ENCODE measurements at regions not wholly inside any gene's neighbourhood (a gene's known extent, or its start where the extent isn't known, plus 50 kb on each side); places are given as distances from the start of the nearest gene placed in this dataset.

GRCh38 chr2:48108455-48108854, 202.2 kb upstream of the FBXO11 start:
- no peak for DNase-seq

GRCh38 chr2:48109491-48110204, 203.3 kb upstream of the FBXO11 start:
- no peak for DNase-seq

- no peak for DNase-seq
Observed at GRCh38 chr2:48110492-48110891, 204.0 kb upstream of the FOXN2 start.

- no peak for DNase-seq
Observed at GRCh38 chr2:48112911-48113680, 201.4 kb upstream of the FOXN2 start.

DNA sequence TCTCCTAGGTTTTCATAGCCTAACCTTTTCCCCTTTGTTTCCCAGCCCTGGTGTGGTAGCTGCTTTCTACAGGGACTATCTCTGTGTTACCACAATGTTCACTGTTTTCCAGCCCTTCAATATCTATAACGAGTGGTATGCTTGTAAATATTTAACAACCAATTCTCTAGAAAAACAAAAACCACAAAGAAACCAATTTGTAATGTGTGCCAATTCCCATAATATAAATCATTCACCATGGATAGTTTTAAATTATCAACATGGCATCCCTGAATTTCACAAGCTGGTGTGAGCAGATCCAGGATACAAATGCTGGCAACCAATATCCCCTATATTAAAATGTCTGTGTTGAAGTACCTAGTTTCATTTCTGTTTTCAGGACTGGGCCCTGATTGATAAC, 200.7 kb upstream of the FOXN2 start:
- no peak for DNase-seq

DNA sequence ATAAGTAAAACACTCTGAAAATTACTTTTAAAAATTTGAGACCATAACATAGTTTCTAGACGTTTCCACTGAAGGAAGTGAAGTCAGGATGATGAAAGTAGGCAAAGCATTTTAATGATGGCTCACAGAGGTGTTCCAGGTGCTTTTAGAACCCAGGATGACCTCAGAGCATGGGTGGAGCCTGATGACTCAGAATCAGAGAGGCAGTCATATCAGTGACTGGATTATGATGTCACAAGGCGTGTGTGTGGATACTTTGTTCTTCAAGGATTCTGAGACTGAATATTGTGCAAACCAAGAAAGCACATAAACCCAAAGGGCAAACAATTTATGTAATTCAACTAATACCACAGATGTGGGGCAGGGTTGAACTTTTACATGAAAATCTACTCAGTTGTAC, 200.2 kb upstream of the FOXN2 start:
- DNase-seq, result no peak

DNA sequence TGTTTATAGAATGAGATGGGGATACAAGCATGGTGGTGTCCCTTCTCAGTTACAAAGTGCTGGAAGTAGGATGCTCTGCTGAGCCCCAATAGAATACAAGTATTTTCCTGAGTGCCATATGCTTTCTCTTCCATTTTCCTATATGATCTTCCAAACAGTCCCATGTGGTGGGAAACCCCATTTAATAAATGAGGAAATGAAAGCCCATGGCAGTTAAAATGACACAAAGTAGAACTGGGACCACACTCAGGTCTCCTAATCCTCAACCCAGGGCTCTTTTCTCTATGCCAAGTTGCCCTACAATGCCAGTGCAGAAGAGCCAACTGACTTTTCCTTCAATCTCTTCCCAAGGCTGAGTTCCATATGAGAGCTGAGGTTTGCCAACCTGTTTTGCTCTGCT, 198.0 kb upstream of the FOXN2 start:
- DNase-seq, result no peak

DNA sequence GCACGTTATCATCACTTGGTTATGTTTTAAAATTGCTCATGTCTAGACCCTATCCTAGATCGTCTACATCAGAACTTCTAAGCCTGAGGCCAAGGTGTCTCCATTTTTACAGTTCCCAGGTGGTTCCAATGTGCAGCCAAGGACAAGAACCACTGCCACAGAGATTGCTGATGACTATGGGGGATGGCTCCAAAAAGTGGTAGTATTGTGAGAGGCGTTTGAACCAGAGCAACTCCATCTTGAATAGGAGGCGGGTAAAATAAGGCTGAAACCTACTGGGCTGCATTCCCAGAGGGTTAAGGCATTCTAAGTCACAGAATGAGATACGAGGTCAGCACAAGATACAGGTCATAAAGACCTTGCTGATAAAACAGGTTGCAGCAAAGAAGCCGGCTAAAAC, 195.6 kb upstream of the FOXN2 start:
- DNase-seq, result no peak

- no peak for DNase-seq
Observed at GRCh38 chr2:48120112-48120511, 194.4 kb upstream of the FOXN2 start.

DNA sequence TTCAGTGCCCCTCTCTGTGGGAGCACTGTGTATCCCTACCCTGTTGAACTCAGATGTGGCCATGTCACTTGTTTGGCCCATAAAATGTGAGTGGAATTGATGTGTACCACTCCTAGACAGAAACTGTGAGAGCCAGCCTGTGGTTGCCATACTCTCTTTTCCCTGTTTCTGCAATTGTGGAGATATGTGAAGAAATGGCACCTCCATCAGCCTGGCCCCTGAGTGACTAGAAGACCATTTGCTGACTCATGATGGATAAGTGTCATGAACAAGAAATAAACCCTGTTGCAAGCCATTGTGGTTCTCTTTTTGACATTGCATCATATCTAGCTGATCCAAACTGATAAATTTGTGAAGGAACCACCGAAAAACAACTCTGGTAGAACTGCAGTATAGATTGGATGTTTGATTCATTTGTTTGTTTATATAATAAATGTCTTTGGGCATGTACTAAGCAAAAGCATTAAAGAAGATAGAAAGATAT, 193.7 kb upstream of the FOXN2 start:
- DNase-seq, result no peak

DNA sequence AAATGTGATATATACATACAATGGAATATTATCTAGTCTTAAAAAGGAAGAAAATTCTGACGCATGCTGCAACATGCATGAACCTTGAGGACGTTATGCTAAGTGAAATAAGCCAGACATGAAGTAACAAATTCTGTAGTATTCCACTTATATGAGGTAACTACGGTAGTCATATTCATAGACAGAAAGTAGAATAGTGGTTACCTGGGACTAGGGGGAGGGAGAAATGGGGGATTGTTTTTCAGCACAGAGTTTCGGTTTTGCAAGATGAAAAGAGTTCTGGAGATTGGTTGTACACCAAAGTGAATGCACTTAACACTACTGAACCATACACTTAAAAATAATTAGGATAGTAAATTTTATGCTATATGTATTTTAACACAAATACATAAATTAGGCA, 192.3 kb upstream of the FOXN2 start:
- no peak for DNase-seq

GRCh38 chr2:48124592-48124991, 189.9 kb upstream of the FOXN2 start:
- no peak for DNase-seq

GRCh38 chr2:48126162-48126561, 188.3 kb upstream of the FOXN2 start:
- DNase-seq, result no peak

- no peak for DNase-seq
Observed at GRCh38 chr2:48127612-48128191, 186.8 kb upstream of the FOXN2 start.

GRCh38 chr2:48129293-48129950, 185.1 kb upstream of the FOXN2 start:
- DNase-seq, result no peak

- no peak for DNase-seq
Observed at GRCh38 chr2:48131539-48132270, 182.8 kb upstream of the FOXN2 start.

DNA sequence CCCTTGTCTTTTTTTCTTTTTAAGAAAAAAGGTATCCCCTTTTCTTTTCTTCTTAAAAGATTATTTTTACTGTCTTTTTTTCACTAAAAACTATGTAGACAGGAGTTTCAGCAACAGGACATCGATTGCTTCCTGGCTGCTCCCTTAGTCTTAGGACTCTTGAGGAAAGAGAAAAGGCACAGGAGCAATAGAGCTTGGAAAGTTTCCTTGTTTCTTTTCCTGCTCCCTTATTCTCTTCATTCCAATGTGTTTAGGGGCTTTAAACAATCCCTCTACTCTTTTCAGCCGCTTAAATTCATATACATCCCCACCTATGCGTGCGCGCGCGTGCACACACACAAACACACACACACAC, 182.2 kb upstream of the FOXN2 start:
- no peak for DNase-seq

- DNase-seq, result no peak
Observed at GRCh38 chr2:48134704-48135103, 179.8 kb upstream of the FOXN2 start.

GRCh38 chr2:48135797-48136196, 178.7 kb upstream of the FOXN2 start:
- DNase-seq, result no peak

DNA sequence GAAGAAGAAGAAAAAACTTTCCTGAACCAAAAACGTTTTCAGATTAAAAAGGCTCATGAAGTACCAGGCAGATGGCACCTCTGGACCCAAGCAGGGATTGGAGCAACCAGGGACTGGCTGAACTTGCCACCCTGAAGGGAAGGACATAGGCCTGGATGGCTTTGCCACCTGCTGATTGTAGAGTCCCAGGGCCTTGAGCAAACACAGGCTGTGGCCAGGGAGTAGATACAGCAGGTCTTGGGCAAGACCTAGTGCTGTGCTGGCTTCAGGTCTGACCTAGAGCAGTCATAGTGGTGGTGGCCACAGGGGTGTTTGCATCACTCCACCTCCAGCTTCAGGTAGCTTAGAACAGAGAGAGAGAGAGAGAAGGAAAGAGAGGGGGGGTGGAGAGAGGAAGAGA, 176.7 kb upstream of the FOXN2 start:
- no peak for DNase-seq

DNA sequence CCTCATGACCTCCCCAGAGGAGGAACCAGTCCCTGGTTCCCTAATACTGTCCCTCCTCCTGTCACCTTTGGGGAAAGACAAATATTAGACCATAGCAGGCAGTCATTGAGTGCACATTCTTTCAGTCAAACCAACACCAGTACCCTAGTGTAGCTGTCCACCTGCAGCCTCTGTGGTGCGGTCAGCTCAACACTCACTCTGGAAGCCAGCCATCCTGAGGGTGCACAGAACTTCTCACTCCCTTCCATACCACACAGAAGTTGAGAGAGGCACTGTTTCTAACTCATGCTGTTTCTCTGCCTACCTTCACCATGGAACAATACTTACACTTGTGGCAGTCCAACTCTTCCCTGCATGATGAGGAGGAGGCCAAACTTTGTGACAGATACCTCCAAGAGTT, 175.6 kb upstream of the FOXN2 start:
- DNase-seq, result no peak

- no peak for DNase-seq
Observed at GRCh38 chr2:48140586-48140985, 173.9 kb upstream of the FOXN2 start.

GRCh38 chr2:48144777-48145176, 169.7 kb upstream of the FOXN2 start:
- DNase-seq, result no peak
